ENCODE measurements at regions not wholly inside any gene's neighbourhood (a gene's known extent, or its start where the extent isn't known, plus 50 kb on each side); places are given as distances from the start of the nearest gene placed in this dataset.

DNA sequence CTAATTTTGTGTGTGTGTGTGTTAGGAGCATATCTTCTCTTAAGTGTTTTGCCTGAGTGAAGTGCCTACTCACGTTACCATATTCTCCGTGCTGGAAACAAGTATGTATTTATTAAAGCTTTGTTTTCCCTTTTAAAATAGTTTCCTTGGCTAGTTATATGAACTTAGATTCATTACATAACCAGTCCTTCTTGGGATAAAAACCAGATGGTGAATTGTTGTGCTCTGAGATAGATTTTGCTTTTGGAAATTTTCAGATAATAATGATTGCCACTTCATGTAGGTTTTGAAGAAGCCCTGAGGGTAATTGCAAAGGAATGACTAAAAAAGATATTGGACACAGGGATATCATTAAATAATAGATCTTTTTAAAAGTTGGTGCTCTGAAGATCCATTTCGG lies 390.2 kb upstream of the SGO1 start:
- TF ChIP-seq, protein P1, sequence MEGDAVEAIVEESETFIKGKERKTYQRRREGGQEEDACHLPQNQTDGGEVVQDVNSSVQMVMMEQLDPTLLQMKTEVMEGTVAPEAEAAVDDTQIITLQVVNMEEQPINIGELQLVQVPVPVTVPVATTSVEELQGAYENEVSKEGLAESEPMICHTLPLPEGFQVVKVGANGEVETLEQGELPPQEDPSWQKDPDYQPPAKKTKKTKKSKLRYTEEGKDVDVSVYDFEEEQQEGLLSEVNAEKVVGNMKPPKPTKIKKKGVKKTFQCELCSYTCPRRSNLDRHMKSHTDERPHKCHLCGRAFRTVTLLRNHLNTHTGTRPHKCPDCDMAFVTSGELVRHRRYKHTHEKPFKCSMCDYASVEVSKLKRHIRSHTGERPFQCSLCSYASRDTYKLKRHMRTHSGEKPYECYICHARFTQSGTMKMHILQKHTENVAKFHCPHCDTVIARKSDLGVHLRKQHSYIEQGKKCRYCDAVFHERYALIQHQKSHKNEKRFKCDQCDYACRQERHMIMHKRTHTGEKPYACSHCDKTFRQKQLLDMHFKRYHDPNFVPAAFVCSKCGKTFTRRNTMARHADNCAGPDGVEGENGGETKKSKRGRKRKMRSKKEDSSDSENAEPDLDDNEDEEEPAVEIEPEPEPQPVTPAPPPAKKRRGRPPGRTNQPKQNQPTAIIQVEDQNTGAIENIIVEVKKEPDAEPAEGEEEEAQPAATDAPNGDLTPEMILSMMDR (IDR thresholded peaks at IDR 0.05; ENCODE audit: low read depth, low read length): no peak
- TF ChIP-seq, protein P2, sequence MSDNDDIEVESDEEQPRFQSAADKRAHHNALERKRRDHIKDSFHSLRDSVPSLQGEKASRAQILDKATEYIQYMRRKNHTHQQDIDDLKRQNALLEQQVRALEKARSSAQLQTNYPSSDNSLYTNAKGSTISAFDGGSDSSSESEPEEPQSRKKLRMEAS (IDR thresholded peaks at IDR 0.05; ENCODE audit: low read depth, low read length): no peak
- no peak for TF ChIP-seq POLR2A (IDR thresholded peaks at IDR 0.05; ENCODE audit: extremely low read depth, insufficient read length)
- no peak for TF ChIP-seq MYC (IDR thresholded peaks at IDR 0.05; ENCODE audit: low read depth, low read length)

Measured in NB4 (cell line).